ENCODE measurements at regions not wholly inside any gene's neighbourhood (a gene's known extent, or its start where the extent isn't known, plus 50 kb on each side); places are given as distances from the start of the nearest gene placed in this dataset.

DNA sequence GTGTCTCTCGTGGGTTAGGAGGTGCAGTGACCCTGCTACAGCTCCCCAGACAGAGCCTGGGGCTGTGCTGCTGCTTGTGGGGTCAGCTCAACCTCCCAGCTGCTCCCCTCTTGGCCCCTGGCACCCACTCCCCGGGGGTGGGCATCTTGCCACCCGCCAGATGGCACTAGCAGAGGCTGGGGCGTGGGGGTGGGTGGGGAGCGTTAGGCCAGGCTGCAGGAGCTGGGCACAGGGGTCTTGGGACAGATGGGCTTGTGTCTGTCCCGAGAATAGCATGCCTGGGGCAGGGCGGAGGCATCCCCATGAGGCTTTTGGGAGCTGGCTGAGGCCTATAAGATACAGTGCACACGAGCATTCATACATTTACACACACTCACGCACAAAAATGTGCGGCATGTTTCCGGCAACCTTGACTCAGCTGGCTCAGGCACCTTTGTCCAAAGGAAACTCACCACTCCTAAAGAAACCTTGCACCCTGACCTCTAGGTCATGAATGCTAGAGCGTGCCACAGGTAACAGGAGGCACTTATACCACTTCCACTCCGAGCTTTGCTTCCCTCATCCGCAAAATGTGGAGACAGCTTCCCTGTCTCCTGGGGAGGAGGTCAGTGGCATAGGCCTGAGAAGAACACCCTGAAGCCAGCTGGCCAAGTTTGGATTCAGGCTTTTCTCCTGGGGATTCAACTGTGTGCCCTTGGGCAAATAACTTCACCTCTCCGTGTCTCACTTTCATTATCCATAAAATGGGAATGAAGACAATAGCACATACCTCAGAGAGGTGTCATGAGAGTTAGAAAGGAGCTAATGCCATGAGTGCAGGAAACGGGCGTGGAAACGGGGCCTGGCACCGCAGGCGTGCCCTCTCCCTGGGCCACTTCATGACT is 78.9 kb upstream of the LHX1 start:
- TF ChIP-seq RARB (CRISPR knock-in tag; IDR thresholded peaks at IDR 0.05) (no peak), TOX (CRISPR knock-in tag; IDR thresholded peaks at IDR 0.05; ENCODE audit: borderline replicate concordance) (no peak), BACH2 (CRISPR knock-in tag; IDR thresholded peaks at IDR 0.05; ENCODE audit: borderline replicate concordance) (no peak), ISL1 (CRISPR knock-in tag; IDR thresholded peaks at IDR 0.05) (no peak)
- TF ChIP-seq, protein P1, sequence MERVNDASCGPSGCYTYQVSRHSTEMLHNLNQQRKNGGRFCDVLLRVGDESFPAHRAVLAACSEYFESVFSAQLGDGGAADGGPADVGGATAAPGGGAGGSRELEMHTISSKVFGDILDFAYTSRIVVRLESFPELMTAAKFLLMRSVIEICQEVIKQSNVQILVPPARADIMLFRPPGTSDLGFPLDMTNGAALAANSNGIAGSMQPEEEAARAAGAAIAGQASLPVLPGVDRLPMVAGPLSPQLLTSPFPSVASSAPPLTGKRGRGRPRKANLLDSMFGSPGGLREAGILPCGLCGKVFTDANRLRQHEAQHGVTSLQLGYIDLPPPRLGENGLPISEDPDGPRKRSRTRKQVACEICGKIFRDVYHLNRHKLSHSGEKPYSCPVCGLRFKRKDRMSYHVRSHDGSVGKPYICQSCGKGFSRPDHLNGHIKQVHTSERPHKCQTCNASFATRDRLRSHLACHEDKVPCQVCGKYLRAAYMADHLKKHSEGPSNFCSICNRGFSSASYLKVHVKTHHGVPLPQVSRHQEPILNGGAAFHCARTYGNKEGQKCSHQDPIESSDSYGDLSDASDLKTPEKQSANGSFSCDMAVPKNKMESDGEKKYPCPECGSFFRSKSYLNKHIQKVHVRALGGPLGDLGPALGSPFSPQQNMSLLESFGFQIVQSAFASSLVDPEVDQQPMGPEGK (CRISPR knock-in tag; IDR thresholded peaks at IDR 0.05; ENCODE audit: borderline replicate concordance): no peak
